OCI-LY3 (cell line): ENCODE measurements at regions not wholly inside any gene's neighbourhood (a gene's known extent, or its start where the extent isn't known, plus 50 kb on each side); places are given as distances from the start of the nearest gene placed in this dataset.

Source experiments
- EZH2phosphoT487 ChIP-seq: fragments of 200-600 bp; shearing (Covaris generic); IDR thresholded peaks from 2 replicates; pipeline ENCODE4 v1.6.1; 2018; ENCODE audit warnings: antibody characterized with exemption, mixed run types, low read depth
- TF ChIP-seq, protein P1 (sequence below): fragments of 200-600, 300-600 bp; sonication (generic); IDR thresholded peaks from 2 replicates; pipeline ENCODE4 v1.5.1; 2014; ENCODE audit warnings: antibody characterized with exemption, low read length, low read depth

DNA sequence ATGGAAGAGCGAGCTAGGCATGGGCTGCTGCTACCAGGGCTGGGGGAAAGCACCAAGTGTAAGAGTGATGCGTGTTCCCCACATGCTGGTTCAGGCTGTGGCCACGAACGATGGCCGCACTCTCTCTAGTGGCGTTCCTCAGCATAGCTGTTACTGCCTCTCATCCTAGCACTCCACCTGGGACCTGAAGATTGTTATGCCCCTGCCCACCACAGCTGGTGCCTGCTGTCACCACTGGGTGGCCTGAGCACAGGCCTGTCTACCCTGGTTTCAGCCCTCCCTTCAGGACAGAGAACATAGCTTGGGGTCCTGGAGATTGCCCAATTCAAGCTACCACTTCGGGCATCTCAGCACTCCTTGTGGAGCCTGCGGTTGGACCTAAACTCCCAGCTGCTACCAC lies 80.1 kb upstream of the PDC start:
- TF ChIP-seq, protein P1, sequence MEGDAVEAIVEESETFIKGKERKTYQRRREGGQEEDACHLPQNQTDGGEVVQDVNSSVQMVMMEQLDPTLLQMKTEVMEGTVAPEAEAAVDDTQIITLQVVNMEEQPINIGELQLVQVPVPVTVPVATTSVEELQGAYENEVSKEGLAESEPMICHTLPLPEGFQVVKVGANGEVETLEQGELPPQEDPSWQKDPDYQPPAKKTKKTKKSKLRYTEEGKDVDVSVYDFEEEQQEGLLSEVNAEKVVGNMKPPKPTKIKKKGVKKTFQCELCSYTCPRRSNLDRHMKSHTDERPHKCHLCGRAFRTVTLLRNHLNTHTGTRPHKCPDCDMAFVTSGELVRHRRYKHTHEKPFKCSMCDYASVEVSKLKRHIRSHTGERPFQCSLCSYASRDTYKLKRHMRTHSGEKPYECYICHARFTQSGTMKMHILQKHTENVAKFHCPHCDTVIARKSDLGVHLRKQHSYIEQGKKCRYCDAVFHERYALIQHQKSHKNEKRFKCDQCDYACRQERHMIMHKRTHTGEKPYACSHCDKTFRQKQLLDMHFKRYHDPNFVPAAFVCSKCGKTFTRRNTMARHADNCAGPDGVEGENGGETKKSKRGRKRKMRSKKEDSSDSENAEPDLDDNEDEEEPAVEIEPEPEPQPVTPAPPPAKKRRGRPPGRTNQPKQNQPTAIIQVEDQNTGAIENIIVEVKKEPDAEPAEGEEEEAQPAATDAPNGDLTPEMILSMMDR = no peak
- TF ChIP-seq EZH2phosphoT487 = no peak
